ENCODE measurements at regions not wholly inside any gene's neighbourhood (a gene's known extent, or its start where the extent isn't known, plus 50 kb on each side); places are given as distances from the start of the nearest gene placed in this dataset.

- intact Hi-C loops (cut with DNase I; ENCODE audit: low total_unique reads), result no loop called here
- no peak for DNase-seq
- no peak overlapping the region for H3K4me3 ChIP-seq
- no peak for TF ChIP-seq EP300 (IDR thresholded peaks at IDR 0.05; ENCODE audit: low read depth)
- TF ChIP-seq POLR2AphosphoS5 (IDR thresholded peaks at IDR 0.05), result no peak
- no peak for TF ChIP-seq CTCF (IDR thresholded peaks at IDR 0.05)
- no peak for TF ChIP-seq POLR2A (IDR thresholded peaks at IDR 0.05)
- H3K27me3 ChIP-seq, result no peaks in the 10 kb centered on the region
- H3K4me1 ChIP-seq, result peaks cover 0 to 9% (median 3%) of the 10 kb centered on the region in 4 donors
- no peaks in the 10 kb centered on the region for H3K36me3 ChIP-seq
- no peak overlapping the region for H3K27ac ChIP-seq
- H3K9me3 ChIP-seq, result no peaks in the 10 kb centered on the region
- in situ Hi-C loops (cut with MboI; ENCODE audit: low pct_ligation_motif_present in 1 of 4, low pct_unique_long_range_greater_than_20kb in 1 of 4, low sequenced_read_pairs in 3 of 4), result no loop called here
- WGBS, 2 donors (ENCODE audit: low coverage in 1 of 2), result 75 to 85% methylated on average over 3 to 5 of the region's 5 CpGs
These were observed 661.1 kb downstream of the BCL11A start for GRCh38 chr2:59892398-59892797.

- no peak for DNase-seq
- no peaks in the 10 kb centered on the region for H3K27me3 ChIP-seq
- no peak overlapping the region for H3K4me3 ChIP-seq
- in situ Hi-C loops (cut with MboI; ENCODE audit: low pct_ligation_motif_present in 1 of 4, low pct_unique_long_range_greater_than_20kb in 1 of 4, low sequenced_read_pairs in 3 of 4), result no loop called here
- 91 to 100% methylated on average over 8 of the region's 8 CpGs for WGBS, 2 donors (ENCODE audit: low coverage in 1 of 2)
- TF ChIP-seq EP300 (IDR thresholded peaks at IDR 0.05; ENCODE audit: low read depth) (no peak), POLR2AphosphoS5 (IDR thresholded peaks at IDR 0.05) (no peak), CTCF (IDR thresholded peaks at IDR 0.05) (no peak), POLR2A (IDR thresholded peaks at IDR 0.05) (no peak)
- H3K27ac ChIP-seq, result no peak overlapping the region
- H3K36me3 ChIP-seq, result no peaks in the 10 kb centered on the region
- intact Hi-C loops (cut with DNase I; ENCODE audit: low total_unique reads), result no loop called here
- no peaks in the 10 kb centered on the region for H3K9me3 ChIP-seq
- H3K4me1 ChIP-seq, result peaks cover 0 to 16% (median 7%) of the 10 kb centered on the region in 4 donors
These were observed 664.1 kb downstream of the BCL11A start for GRCh38 chr2:59889305-59889704.

- no peak overlapping the region for H3K4me3 ChIP-seq
- 56 to 57% methylated on average over 1 of the region's 1 CpG for WGBS, 2 donors (ENCODE audit: low coverage in 1 of 2)
- TF ChIP-seq POLR2AphosphoS5 (IDR thresholded peaks at IDR 0.05) (no peak), CTCF (IDR thresholded peaks at IDR 0.05) (no peak), POLR2A (IDR thresholded peaks at IDR 0.05) (no peak), EP300 (IDR thresholded peaks at IDR 0.05; ENCODE audit: low read depth) (no peak)
- no peak overlapping the region for H3K27ac ChIP-seq
- intact Hi-C loops (cut with DNase I; ENCODE audit: low total_unique reads) (no loop called here), in situ Hi-C loops (cut with MboI; ENCODE audit: low pct_ligation_motif_present in 1 of 4, low pct_unique_long_range_greater_than_20kb in 1 of 4, low sequenced_read_pairs in 3 of 4) (no loop called here)
- H3K4me1 ChIP-seq, result peaks cover 0 to 16% (median 7%) of the 10 kb centered on the region in 4 donors
- no peaks in the 10 kb centered on the region for H3K9me3 ChIP-seq
- no peak for DNase-seq
- H3K36me3 ChIP-seq, result no peaks in the 10 kb centered on the region
- no peaks in the 10 kb centered on the region for H3K27me3 ChIP-seq
These were observed 664.7 kb downstream of the BCL11A start for GRCh38 chr2:59888706-59889105.

GRCh38 chr2:59888015-59888414 lies 665.4 kb downstream of the BCL11A start:
- no peak for DNase-seq
- no peak for TF ChIP-seq POLR2A (IDR thresholded peaks at IDR 0.05)
- TF ChIP-seq POLR2AphosphoS5 (IDR thresholded peaks at IDR 0.05), result no peak
- H3K4me3 ChIP-seq, result no peak overlapping the region
- no peak overlapping the region for H3K27ac ChIP-seq
- no peaks in the 10 kb centered on the region for H3K27me3 ChIP-seq
- WGBS, 2 donors (ENCODE audit: low coverage in 1 of 2), result 35 to 46% methylated on average over 3 of the region's 3 CpGs
- intact Hi-C loops (cut with DNase I; ENCODE audit: low total_unique reads), result no loop called here
- H3K36me3 ChIP-seq, result no peaks in the 10 kb centered on the region
- no peaks in the 10 kb centered on the region for H3K9me3 ChIP-seq
- peaks cover 0 to 16% (median 7%) of the 10 kb centered on the region in 4 donors for H3K4me1 ChIP-seq
- in situ Hi-C loops (cut with MboI; ENCODE audit: low pct_ligation_motif_present in 1 of 4, low pct_unique_long_range_greater_than_20kb in 1 of 4, low sequenced_read_pairs in 3 of 4), result no loop called here

GRCh38 chr2:59887366-59887765 lies 666.1 kb downstream of the BCL11A start:
- Histone ChIP-seq H3K4me3 (no peak overlapping the region), H3K27ac (no peak overlapping the region), H3K9me3 (no peaks in the 10 kb centered on the region), H3K36me3 (no peaks in the 10 kb centered on the region), H3K27me3 (no peaks in the 10 kb centered on the region), H3K4me1 (peaks cover 0 to 16% (median 7%) of the 10 kb centered on the region in 4 donors)
- in situ Hi-C loops (cut with MboI; ENCODE audit: low pct_ligation_motif_present in 1 of 4, low pct_unique_long_range_greater_than_20kb in 1 of 4, low sequenced_read_pairs in 3 of 4) (no loop called here), intact Hi-C loops (cut with DNase I; ENCODE audit: low total_unique reads) (no loop called here)
- TF ChIP-seq POLR2AphosphoS5 (IDR thresholded peaks at IDR 0.05) (no peak), CTCF (IDR thresholded peaks at IDR 0.05) (no peak), EP300 (IDR thresholded peaks at IDR 0.05; ENCODE audit: low read depth) (no peak), POLR2A (IDR thresholded peaks at IDR 0.05) (no peak)
- WGBS, 2 donors (ENCODE audit: low coverage in 1 of 2), result 34% methylated on average over 3 of the region's 3 CpGs
- DNase-seq, result peak; percentile 16

All from transverse colon (tissue), 4 donors.